HCT116 (cell line): ENCODE measurements at regions not wholly inside any gene's neighbourhood (a gene's known extent, or its start where the extent isn't known, plus 50 kb on each side); places are given as distances from the start of the nearest gene placed in this dataset.

Experiments
- ATAC-seq: fragments of 200-7000 bp; cut with Tn5 transposase; 2 replicates; pipeline ENCODE4 v1.9.1; 2020; ENCODE audit warnings: mild to moderate bottlenecking, moderate library complexity
- BruUV-seq: library from RNA; stranded (reverse); fragments of 400-500 nt; replicated peaks from 2 replicates; lab custom pipeline; 2021; lab: Mats Ljungman, UMichigan
- CTCF ChIA-PET: fragments of 300-600 bp; sonication (Branson Sonifier 250); formaldehyde crosslinking; loops from one replicate; lab custom pipeline; 2021; ENCODE audit warnings: antibody characterized with exemption; lab: Charles Lee
- POLR2A ChIA-PET: fragments of 300-600, 350-600 bp; sonication (Branson Sonifier 250); formaldehyde crosslinking; loops from one replicate; lab custom pipeline; 2021; ENCODE audit warnings: antibody characterized with exemption; lab: Charles Lee
- RAD21 ChIA-PET, 2 experiments: fragments of 300-600 bp; sonication (Branson Sonifier 250); formaldehyde crosslinking; loops; one replicate each; lab custom pipeline; 2023; ENCODE audit warnings: low total read pairs in 2 of 2; ENCODE audit not compliant: uncharacterized antibody in 2 of 2, unreplicated experiment in 2 of 2, low non-redundant PET in 1 of 2; lab: Charles Lee
- DNase-seq: peaks from one replicate; pipeline ENCODE4 v3.0.0-alpha.2; 2010; ENCODE audit warnings: low read depth, low spot score
- H2AFZ ChIP-seq: fragments of 200-600 bp; shearing (Covaris generic), sonication (generic); 2 replicates; pipeline ENCODE4 v1.6.1; 2017; ENCODE audit warnings: low read depth, mixed run types, mixed read lengths, antibody characterized with exemption, low read length; ENCODE audit not compliant: poor library complexity, severe bottlenecking
- H3K27ac ChIP-seq: 2 replicates; pipeline ENCODE4 v1.5.1; 2012; ENCODE audit warnings: low read depth, low read length
- H3K27me3 ChIP-seq: fragments of 200-600 bp; sonication (generic); 2 replicates; pipeline ENCODE4 v1.6.1; 2016; ENCODE audit warnings: mixed run types, low read length, mixed read lengths; ENCODE audit not compliant: insufficient read depth
- H3K36me3 ChIP-seq, 2 experiments: fragments of 200-500 bp in 1 of 2; fragments of 200-600 bp in 1 of 2; sonication (Bioruptor generic) in 1 of 2; sonication (generic) in 1 of 2; 2 replicates each; pipeline versions ENCODE4 v1.5.1 to v1.6.1; 2014 to 2016; ENCODE audit warnings: low read length in 2 of 2, inconsistent platforms in 1 of 2, mixed read lengths in 1 of 2, mixed run types in 1 of 2; ENCODE audit not compliant: insufficient read depth in 2 of 2, control insufficient read depth in 1 of 2
- H3K4me1 ChIP-seq, 2 experiments: fragments of 200-600 bp in 1 of 2; sonication (generic) in 1 of 2; 2 replicates each; pipeline versions ENCODE4 v1.5.1 to v1.6.1; 2012 to 2017; ENCODE audit warnings: low read length in 2 of 2, inconsistent platforms in 1 of 2, mild to moderate bottlenecking in 1 of 2, mixed read lengths in 1 of 2, mixed run types in 1 of 2, moderate library complexity in 1 of 2; ENCODE audit not compliant: insufficient read depth in 2 of 2, control insufficient read depth in 1 of 2
- H3K4me2 ChIP-seq: fragments of 200-600 bp; sonication (generic); 2 replicates; pipeline ENCODE4 v1.6.1; 2017; ENCODE audit warnings: mixed run types, low read length, mixed read lengths
- H3K4me3 ChIP-seq, 2 experiments: fragments of 200-600 bp in 1 of 2; sonication (generic) in 1 of 2; replicated peaks in 1 of 2; 2 replicates each; pipeline ENCODE4 v1.5.1; 2011 to 2016; ENCODE audit warnings: low read length in 2 of 2, control low read depth in 1 of 2, low read depth in 1 of 2, mild to moderate bottlenecking in 1 of 2, mixed read lengths in 1 of 2, mixed run types in 1 of 2
- H3K79me2 ChIP-seq: fragments of 200-600 bp; sonication (generic); 2 replicates; pipeline ENCODE4 v1.6.1; 2017; ENCODE audit warnings: mild to moderate bottlenecking, mixed run types, low read length, moderate library complexity, mixed read lengths; ENCODE audit not compliant: insufficient read depth
- H3K9ac ChIP-seq: fragments of 200-600 bp; sonication (generic); 2 replicates; pipeline ENCODE4 v1.6.1; 2016; ENCODE audit warnings: low read length, mixed read lengths
- H3K9me2 ChIP-seq: fragments of 200-600 bp; sonication (generic), shearing (Covaris generic); 2 replicates; pipeline ENCODE4 v1.6.1; 2017; ENCODE audit warnings: mixed run types, mild to moderate bottlenecking, moderate library complexity; ENCODE audit not compliant: insufficient read depth
- H3K9me3 ChIP-seq, 2 experiments: fragments of 200-500 bp in 1 of 2; fragments of 200-600 bp in 1 of 2; sonication (Bioruptor generic) in 1 of 2; sonication (generic) in 1 of 2; 2 replicates each; pipeline ENCODE4 v1.6.1; 2014 to 2017; ENCODE audit warnings: low read length in 2 of 2, mixed read lengths in 2 of 2, inconsistent platforms in 1 of 2, low read depth in 1 of 2, mild to moderate bottlenecking in 1 of 2, mixed run types in 1 of 2, moderate library complexity in 1 of 2; ENCODE audit not compliant: control insufficient read depth in 1 of 2, insufficient read depth in 1 of 2
- H4K20me1 ChIP-seq: fragments of 200-600 bp; sonication (generic), shearing (Covaris generic); 2 replicates; pipeline ENCODE4 v1.6.1; 2017; ENCODE audit warnings: mixed run types, mild to moderate bottlenecking, moderate library complexity; ENCODE audit not compliant: insufficient read depth
- CBX3 ChIP-seq: IDR thresholded peaks from 2 replicates; pipeline ENCODE4 v1.6.1; 2012; ENCODE audit warnings: low read depth
- CEBPB ChIP-seq: IDR thresholded peaks from 2 replicates; pipeline ENCODE4 v1.6.1; 2012; ENCODE audit warnings: low read depth
- CTCF ChIP-seq, 3 experiments: fragments of 200-600 bp in 1 of 3; sonication (generic) in 1 of 3; IDR thresholded peaks in 2 of 3; conservative IDR thresholded peaks in 1 of 3; 2 replicates each; pipeline ENCODE4 v1.5.1; 2012 to 2017; ENCODE audit warnings: low read depth in 2 of 3, low read length in 2 of 3, antibody characterized with exemption in 1 of 3, borderline replicate concordance in 1 of 3, control low read depth in 1 of 3, mild to moderate bottlenecking in 1 of 3, mixed read lengths in 1 of 3, mixed run types in 1 of 3, moderate library complexity in 1 of 3; ENCODE audit not compliant: insufficient read depth in 1 of 3
- EZH2 ChIP-seq: fragments of 200-600 bp; sonication (generic); IDR thresholded peaks from 2 replicates; pipeline ENCODE4 v1.6.1; 2017; ENCODE audit warnings: antibody characterized with exemption, mixed run types
- FOSL1 ChIP-seq: IDR thresholded peaks from 2 replicates; pipeline ENCODE4 v1.6.1; 2012; ENCODE audit warnings: low read depth
- JUND ChIP-seq: IDR thresholded peaks from 2 replicates; pipeline ENCODE4 v1.6.1; 2012
- MAX ChIP-seq: IDR thresholded peaks from 2 replicates; pipeline ENCODE4 v1.6.1; 2012
- POLR2A ChIP-seq: IDR thresholded peaks from 2 replicates; pipeline ENCODE4 v1.7.0; 2011; ENCODE audit warnings: borderline replicate concordance; ENCODE audit not compliant: insufficient read depth, insufficient read length; ENCODE audit errors: extremely low read depth
- POLR2AphosphoS5 ChIP-seq: IDR thresholded peaks from 2 replicates; pipeline ENCODE4 v1.6.1; 2011; ENCODE audit warnings: mild to moderate bottlenecking, low read depth, low read length, moderate library complexity
- REST ChIP-seq: IDR thresholded peaks from 2 replicates; pipeline ENCODE4 v1.6.1; 2012; ENCODE audit warnings: low read depth
- SP1 ChIP-seq: IDR thresholded peaks from 2 replicates; pipeline ENCODE4 v1.6.1; 2012; ENCODE audit warnings: low read depth
- TCF7L2 ChIP-seq: IDR thresholded peaks from 2 replicates; pipeline ENCODE4 v1.7.0; 2011; ENCODE audit warnings: borderline replicate concordance, inconsistent platforms; ENCODE audit not compliant: insufficient read depth, insufficient read length; ENCODE audit errors: extremely low read depth
- YY1 ChIP-seq: IDR thresholded peaks from 2 replicates; pipeline ENCODE4 v1.6.1; 2011; ENCODE audit warnings: low read length, low read depth, moderate library complexity, mild to moderate bottlenecking; ENCODE audit not compliant: insufficient replicate concordance; ENCODE audit errors: extremely low read depth
- ZBTB33 ChIP-seq: IDR thresholded peaks from 2 replicates; pipeline ENCODE4 v1.6.1; 2011; ENCODE audit warnings: mild to moderate bottlenecking, low read length, moderate library complexity; ENCODE audit not compliant: insufficient replicate concordance; ENCODE audit errors: extremely low read depth
- ZNF274 ChIP-seq: fragments of 200-500 bp; sonication (Bioruptor generic); IDR thresholded peaks from 2 replicates; pipeline ENCODE4 v1.6.1; 2014; ENCODE audit warnings: mild to moderate bottlenecking, low read depth, low read length, inconsistent platforms
- intact Hi-C: fragments of 100-400 bp; cut with micrococcal nuclease; formaldehyde crosslinking; loops from 2 replicates; pipeline ENCODE4 v1.10.0; 2022

- TF ChIP-seq CTCF (IDR thresholded peaks at IDR 0.05 in 2 of 3, conservative IDR thresholded peaks at IDR 0.05 in 1 of 3; ENCODE audit: borderline replicate concordance in 1 of 3, insufficient read depth in 1 of 3, low read depth in 2 of 3, low read length in 2 of 3) (no peak), JUND (no peak)
Observed at GRCh38 chr12:90029317-90029716, 320.7 kb upstream of the ATP2B1 start (continued).

- Histone ChIP-seq H3K27me3 (no peaks in the 10 kb centered on the region), H3K9me2 (no peaks in the 10 kb centered on the region), H3K4me2 (no peak overlapping the region), H2AFZ (no peak overlapping the region), H3K4me1 (no peaks in the 10 kb centered on the region), H3K4me3 (no peak overlapping the region), H4K20me1 (no peaks in the 10 kb centered on the region), H3K36me3 (no peaks in the 10 kb centered on the region), H3K79me2 (no peaks in the 10 kb centered on the region), H3K27ac (no peak overlapping the region), H3K9ac (no peak overlapping the region), H3K9me3 (no peaks in the 10 kb centered on the region)
- no TSS peak for BruUV-seq
- DNase-seq, result no peak
- ChIA-PET POLR2A (no interaction called here), CTCF (no interaction called here), RAD21 (no interaction called here)
- intact Hi-C loops, result no loop called here
- no peak for ATAC-seq
- no peak for TF ChIP-seq POLR2A
- no peak for TF ChIP-seq CEBPB
- no peak for TF ChIP-seq TCF7L2
- no peak for TF ChIP-seq REST
- TF ChIP-seq CBX3, result no peak
- no peak for TF ChIP-seq CTCF (IDR thresholded peaks at IDR 0.05 in 2 of 3, conservative IDR thresholded peaks at IDR 0.05 in 1 of 3; ENCODE audit: borderline replicate concordance in 1 of 3, insufficient read depth in 1 of 3, low read depth in 2 of 3, low read length in 2 of 3)
- TF ChIP-seq MAX, result no peak
- TF ChIP-seq ZBTB33, result no peak
- no peak for TF ChIP-seq POLR2AphosphoS5
- no peak for TF ChIP-seq ZNF274
- TF ChIP-seq YY1, result no peak
- no peak for TF ChIP-seq SP1
- no peak for TF ChIP-seq EZH2
- TF ChIP-seq FOSL1, result no peak
Observed at GRCh38 chr12:90028635-90029051, 320.0 kb upstream of the ATP2B1 start.
